22Rv1 (cell line): ENCODE measurements at regions not wholly inside any gene's neighbourhood (a gene's known extent, or its start where the extent isn't known, plus 50 kb on each side); places are given as distances from the start of the nearest gene placed in this dataset.
"Not testable (repeated sequence)": the region's sequence is repeated elsewhere in the genome, so short reads cannot be mapped to it uniquely, and the experiment has no call there.

Experiments
- H3K27ac ChIP-seq: fragments of 450-650 bp; 2 replicates; pipeline ENCODE4 v1.5.1; 2017
- CTCF ChIP-seq: fragments of 450-650 bp; IDR thresholded peaks from 2 replicates; pipeline ENCODE4 v1.5.1; 2017; ENCODE audit warnings: mild to moderate bottlenecking
- ZFX ChIP-seq: fragments of 450-650 bp; IDR thresholded peaks from 2 replicates; pipeline ENCODE4 v1.6.1; 2017; ENCODE audit warnings: antibody characterized with exemption, borderline replicate concordance

GRCh38 chr10:81594991-81595390, 280.0 kb upstream of the NRG3 start:
- TF ChIP-seq ZFX = no peak
- TF ChIP-seq CTCF = no peak
- H3K27ac ChIP-seq = no peak overlapping the region

GRCh38 chr10:81600185-81600584, 274.8 kb upstream of the NRG3 start:
- TF ChIP-seq CTCF = no peak
- no peak for TF ChIP-seq ZFX
- H3K27ac ChIP-seq = no peak overlapping the region

- TF ChIP-seq ZFX = no peak
- TF ChIP-seq CTCF = no peak
- no peak overlapping the region for H3K27ac ChIP-seq
These were observed 271.8 kb upstream of the NRG3 start for GRCh38 chr10:81603106-81603620.

- H3K27ac ChIP-seq = not testable (repeated sequence)
These were observed 230.5 kb upstream of the NRG3 start for GRCh38 chr10:81644485-81644884.

- no peak for TF ChIP-seq ZFX
- no peak for TF ChIP-seq CTCF
- no peak overlapping the region for H3K27ac ChIP-seq
These were observed 219.0 kb upstream of the NRG3 start for GRCh38 chr10:81655986-81656385.

- H3K27ac ChIP-seq = no peak overlapping the region
- TF ChIP-seq ZFX (no peak), CTCF (no peak)
These were observed 212.2 kb upstream of the NRG3 start for GRCh38 chr10:81662837-81663236.

GRCh38 chr10:81664800-81665199, 210.2 kb upstream of the NRG3 start:
- H3K27ac ChIP-seq = not testable (repeated sequence)

GRCh38 chr10:81674941-81675340, 200.1 kb upstream of the NRG3 start:
- H3K27ac ChIP-seq = no peak overlapping the region
- TF ChIP-seq CTCF (no peak), ZFX (no peak)
